OCI-M2 (cell line): ENCODE measurements at regions not wholly inside any gene's neighbourhood (a gene's known extent, or its start where the extent isn't known, plus 50 kb on each side); places are given as distances from the start of the nearest gene placed in this dataset.

Experiments used
- DNase-seq: peaks from one replicate; lab custom pipeline; 2025; ENCODE audit not compliant: unreplicated experiment; lab: John Stamatoyannopoulos, UW

GRCh38 chr9:78559449-78559885 is 262.5 kb downstream of the PSAT1 start:
- no peak for DNase-seq

GRCh38 chr9:78562021-78562420 is 265.1 kb downstream of the PSAT1 start:
- no peak for DNase-seq

- no peak for DNase-seq
Observed at GRCh38 chr9:78563269-78563668, 266.3 kb downstream of the PSAT1 start.

DNA sequence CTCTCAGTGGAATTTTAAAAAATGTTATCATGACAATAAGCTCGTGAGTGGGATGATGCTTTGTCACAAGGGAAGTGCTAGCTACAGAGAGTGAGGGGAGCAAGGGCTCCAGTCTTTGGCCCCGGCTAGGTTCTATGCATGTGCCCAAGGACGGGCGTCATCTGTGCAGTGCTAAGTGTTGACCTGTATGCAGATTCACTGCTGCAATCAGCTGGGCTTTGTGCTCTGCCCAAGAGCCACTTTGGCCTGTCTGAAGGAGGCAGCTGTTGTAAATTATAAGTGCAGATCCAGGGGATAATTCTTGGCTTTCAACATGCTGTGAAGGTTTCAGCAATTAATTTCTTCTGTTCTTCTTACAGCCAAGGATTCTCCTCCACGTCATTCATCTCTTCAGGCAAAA is 268.6 kb downstream of the PSAT1 start:
- no peak for DNase-seq

- DNase-seq: no peak
Observed at GRCh38 chr9:78566521-78566920, 269.6 kb downstream of the PSAT1 start.

DNA sequence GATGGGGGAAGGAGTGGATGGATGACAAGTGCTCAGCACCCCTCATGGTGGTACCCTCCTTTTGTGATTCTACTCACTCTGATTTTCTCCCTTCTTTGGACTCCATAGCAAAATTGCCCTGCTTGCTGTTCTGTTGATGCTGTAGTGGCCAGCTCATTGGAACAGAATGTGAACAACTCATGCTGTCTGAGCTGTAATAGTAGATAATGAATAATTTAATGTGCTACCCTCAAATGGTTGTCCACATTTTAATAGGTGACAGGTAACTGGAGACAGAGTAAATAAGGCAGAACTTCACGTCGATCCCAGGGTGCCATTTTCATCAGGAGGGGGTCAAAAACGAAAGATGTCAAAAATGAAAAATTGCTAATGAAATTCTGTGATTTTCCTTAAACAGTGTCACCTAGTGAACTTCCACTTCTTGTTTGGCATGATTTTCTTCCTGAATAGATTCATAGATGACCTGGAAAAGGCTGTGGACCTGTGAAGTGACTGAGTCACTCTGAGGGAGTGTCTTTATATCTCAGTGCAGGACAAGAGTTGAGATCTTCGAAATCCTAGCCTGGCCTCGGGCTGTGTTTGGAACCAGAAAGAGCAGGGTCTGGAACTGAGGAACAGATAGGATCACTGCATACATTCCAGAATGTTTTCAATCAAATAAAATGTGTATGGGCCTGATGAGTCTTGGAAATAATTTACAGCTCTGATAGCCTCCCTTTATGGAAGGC is 270.2 kb downstream of the PSAT1 start:
- no peak for DNase-seq

DNA sequence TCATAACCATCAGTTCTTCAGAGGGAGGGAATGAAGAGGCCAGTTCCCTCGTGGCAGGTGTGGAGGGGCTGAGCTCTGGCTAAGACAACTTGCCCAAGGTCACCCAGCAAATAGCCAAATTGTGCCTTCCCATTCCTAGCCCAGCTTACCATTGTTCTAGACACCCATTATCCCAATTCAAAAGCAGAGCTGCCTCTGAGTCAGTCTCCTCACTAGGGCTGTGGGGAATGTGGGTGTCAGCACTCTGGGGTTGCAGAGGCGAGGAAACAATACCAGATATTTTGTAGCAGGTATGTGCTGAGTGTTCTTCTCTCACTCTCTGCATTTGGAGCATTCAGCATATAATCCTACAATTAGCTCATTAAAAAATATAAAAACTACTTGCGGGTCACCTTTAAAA is 270.8 kb downstream of the PSAT1 start:
- DNase-seq: no peak

DNA sequence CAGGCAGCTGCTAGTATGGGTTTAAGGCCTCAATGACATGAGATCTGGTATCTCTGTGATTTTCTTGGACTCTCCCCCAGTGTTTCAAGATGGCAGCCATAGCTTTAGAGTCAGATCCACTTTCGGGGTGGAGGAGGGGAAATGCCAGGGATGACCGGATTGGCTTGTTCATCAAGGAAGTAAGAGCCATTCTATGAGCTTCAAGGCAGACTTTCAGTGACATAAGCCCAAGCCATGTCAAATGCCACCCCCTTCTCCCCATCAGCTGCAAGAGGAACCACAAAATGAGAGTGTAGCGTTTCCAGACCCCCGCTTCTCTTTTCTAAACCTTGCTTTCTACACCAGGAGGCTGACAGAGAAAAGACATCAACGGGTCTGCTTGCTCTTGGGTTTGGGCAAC is 271.8 kb downstream of the PSAT1 start:
- DNase-seq: no peak

GRCh38 chr9:78572266-78572665 is 275.3 kb downstream of the PSAT1 start:
- no peak for DNase-seq

DNA sequence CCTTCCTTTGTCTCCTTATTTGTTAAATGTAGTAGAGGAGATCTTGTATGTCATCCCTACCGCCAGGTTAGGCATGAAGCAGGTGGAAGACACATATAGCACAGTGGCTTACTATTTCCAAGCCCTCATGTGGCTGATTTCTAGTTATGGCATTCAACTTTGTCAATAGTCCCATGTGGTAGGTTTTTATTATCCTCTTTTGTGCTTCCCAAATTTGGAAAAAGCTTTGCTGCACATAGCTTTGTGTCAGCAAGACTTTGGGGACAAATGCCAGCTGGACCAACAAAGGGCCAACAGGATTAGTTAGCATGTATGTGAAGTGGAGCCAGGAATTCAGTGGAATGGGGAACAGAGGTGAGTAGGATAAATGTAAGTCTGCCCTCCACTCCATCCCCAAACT is 276.3 kb downstream of the PSAT1 start:
- DNase-seq: no peak

DNA sequence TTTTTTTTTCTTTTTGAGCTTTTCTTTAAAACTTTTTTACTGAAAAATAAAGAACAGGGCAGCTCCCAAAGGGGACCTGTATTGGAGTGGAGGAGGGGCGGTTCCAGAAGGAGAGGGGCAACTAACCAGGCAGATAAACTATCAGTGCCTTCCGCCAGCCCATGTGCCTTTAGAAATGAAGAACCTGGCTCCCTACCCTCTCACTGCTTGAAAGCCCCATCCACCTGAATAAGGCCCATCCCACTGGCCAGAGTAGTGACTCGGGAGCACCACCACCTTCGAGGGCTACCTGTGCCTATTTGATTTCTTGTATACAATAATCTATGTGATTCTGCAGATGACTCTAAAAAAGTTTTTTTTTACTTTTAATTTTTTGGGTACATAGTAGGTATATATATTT is 276.7 kb downstream of the PSAT1 start:
- no peak for DNase-seq

DNA sequence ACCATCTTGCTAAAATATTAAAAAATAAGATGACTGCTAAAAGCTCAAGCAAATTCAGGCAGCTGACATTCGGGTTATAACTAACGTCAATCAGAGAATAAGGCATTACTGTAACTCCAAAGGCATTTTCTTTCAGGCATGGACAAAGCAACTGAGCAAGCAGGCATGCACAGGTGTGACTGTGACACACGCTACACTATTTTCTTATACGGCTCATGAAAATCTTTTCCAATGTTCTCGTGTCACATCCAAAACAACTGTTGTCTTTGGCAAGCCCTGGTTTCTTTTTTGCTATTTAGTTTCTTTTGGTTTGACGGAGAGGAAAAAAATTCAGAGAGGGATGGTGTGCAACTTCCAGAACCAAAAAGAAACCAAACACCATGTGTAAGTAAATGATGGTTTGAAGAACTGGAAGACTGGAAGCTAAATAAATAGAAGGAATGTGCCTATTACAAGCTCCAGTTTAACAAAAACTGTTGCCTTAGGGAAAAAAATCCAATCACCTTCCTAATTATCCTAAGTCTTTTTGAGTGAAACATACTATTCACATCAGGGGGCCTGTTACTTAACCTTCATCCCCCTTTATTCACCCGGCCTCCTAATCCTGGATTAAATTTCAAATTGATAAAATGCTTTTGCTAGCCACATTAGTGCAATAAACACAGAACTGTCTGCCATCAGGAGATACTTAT is 277.6 kb downstream of the PSAT1 start:
- no peak for DNase-seq

DNA sequence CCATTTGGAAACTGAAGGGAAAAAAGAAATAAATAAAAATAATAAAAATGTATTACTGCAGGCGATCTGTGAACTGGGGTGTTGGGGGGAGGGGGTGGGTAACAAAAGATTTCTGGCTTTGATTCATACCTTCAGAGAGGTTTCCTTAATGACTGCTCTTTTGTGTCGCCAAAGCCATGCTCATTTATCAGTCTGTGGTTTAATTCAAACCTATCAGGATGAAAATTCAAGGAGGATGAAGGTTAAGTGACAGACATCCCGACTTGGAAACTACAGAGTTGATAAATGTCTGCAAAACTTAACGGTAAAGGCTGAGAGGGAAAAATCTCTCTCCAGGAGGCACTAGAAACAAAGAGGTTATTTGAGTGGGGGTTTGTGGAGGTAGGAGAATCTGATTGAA is 278.2 kb downstream of the PSAT1 start:
- no peak for DNase-seq

- DNase-seq: no peak
Observed at GRCh38 chr9:78575771-78576170, 278.8 kb downstream of the PSAT1 start.

DNA sequence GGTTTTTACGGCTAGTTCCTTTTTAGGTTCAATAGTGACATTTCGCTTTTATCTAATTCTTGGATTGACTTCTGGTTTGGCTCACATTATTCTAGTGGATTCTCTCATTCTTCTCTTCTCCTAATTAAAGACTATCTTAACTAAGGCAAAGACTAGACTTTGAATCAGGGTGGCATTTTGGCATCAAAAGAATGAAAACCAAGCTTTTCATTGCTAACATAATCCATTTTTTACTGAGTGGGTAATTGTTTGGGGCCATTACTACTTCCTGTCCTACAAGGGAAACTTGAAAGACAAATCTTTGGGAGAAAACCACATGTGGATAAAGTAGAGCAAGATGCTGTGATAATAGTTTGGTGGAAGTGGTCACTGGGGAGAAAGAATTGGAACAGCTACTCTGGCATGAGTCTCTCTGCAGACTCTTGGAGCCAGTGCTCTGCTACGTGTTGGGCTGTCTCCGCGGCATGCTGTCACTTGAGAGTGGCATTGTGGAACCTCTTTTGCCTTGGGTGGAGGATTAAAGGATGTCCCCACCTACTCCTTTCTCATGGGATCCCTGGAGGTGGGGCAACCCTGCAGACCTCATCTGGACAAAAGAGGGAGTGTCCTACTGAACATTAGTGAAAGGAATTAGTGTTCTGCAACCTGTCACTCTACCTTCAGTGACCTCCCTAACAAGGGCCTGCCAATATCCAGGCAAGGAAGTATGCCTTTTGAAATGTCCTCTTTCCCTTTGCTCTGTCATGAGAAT is 280.4 kb downstream of the PSAT1 start:
- DNase-seq: no peak

- no peak for DNase-seq
Observed at GRCh38 chr9:78578072-78578471, 281.1 kb downstream of the PSAT1 start.

DNA sequence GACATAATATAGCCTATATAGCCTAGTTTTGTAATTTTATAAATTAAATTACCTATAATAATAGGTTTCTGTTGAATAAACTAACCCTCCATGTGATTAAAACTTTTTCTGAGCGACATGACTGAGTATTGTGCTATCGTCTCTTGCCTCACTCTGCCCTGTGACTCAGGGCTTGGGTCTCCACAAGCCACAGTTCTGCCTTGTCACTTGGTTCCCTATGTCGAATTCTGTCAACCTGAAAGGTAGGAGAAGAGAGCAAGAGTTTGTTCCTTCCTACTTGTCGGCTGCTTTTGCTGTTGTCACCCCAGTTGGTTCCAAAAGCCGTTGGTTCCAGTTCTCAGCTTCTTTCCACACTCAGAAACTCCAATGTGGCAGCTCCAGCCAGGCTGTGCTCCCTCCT is 285.9 kb downstream of the PSAT1 start:
- no peak for DNase-seq

- DNase-seq: no peak
Observed at GRCh38 chr9:78584589-78584988, 287.7 kb downstream of the PSAT1 start.

DNA sequence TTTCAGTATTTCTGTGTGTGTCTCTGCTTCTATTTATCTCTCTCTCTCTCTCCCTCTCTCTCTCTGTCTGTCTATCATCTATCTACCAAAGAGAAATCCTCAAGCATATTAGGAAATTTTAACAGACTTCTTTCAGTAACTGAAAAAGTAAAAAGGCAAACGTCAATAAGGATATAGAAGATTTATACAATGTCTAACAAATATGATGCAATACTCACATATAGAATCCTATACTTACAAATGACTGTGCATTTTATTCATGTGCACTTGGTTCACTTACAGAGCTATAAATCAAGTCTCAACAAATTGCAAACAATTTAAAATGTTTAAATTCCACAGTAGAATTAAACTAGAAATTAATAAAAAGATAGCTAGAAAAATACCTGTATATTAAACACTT is 289.0 kb downstream of the PSAT1 start:
- no peak for DNase-seq

DNA sequence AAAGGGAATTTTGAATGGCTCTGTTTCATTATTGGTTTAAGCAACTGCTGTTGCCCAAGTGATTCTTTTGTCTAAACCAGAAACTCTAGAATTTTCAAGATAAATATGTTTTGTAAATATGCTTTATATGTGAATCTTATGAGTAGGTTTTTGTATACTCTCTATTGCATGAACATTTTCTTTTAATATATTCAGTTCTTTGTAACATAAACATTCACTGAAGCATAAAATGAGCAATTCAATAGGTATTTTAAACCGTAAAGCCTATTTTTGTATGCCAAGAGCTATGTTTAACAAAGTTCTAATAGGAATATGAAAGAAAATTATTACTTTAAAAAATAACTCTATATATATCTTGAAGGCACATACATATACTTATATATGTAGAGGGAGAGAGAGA is 293.1 kb downstream of the PSAT1 start:
- no peak for DNase-seq

DNA sequence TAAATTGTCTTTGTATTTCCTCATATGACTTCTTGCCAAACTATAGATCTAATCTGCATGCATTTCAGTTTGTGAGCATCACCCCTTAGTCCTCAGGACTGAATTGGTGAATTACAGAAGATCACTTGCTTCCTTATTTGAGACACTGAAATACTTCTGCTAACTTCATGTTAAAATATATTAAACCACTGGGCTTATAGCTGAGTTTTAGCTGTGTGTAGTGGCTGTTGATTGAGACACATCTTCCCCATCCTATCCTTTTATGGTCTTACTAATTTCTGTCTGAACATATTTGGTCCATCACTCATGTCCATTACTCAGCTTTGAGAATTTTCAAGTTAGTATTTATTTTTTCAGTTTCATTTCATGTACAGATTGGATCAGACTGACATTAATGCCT is 295.9 kb downstream of the PSAT1 start:
- DNase-seq: no peak
